H1 (cell line): ENCODE measurements at regions not wholly inside any gene's neighbourhood (a gene's known extent, or its start where the extent isn't known, plus 50 kb on each side); places are given as distances from the start of the nearest gene placed in this dataset.

ENCODE experiments used
- CHD7 ChIP-seq: fragments of 300-600 bp; sonication (generic); IDR thresholded peaks from 2 replicates; pipeline ENCODE4 v1.7.1; 2012; ENCODE audit warnings: low read length, moderate library complexity, mild to moderate bottlenecking, inconsistent platforms; ENCODE audit not compliant: insufficient replicate concordance

DNA sequence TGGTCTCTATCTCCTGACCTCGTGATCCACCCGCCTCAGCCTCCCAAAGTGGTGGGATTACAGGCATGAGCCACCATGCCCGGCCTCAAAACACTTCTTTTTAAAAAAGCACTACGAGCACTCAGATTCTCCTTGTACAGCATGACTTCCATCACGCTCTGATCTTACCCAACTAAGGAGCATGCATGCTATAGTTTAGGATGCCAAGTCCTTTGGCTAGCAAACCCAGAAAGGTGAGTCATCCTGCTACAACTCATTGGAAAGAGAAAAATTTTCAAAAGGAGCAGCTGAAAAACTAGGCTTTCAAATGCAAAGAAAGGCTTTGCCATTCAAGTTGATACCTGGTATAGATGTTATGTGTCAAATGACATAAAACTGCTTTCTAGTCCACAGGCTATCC, 70.3 kb upstream of the PRICKLE2 start (continued):
- no peak for TF ChIP-seq CHD7
